MCF 10A (cell line): ENCODE measurements at regions not wholly inside any gene's neighbourhood (a gene's known extent, or its start where the extent isn't known, plus 50 kb on each side); places are given as distances from the start of the nearest gene placed in this dataset.
A peak's percentile ranks its signal among the peaks of the same experiment; 100 is the strongest.
"Not testable (repeated sequence)": the region's sequence is repeated elsewhere in the genome, so short reads cannot be mapped to it uniquely, and the experiment has no call there.

Experiments
- BruUV-seq: library from RNA; stranded (reverse); fragments of 400-500 nt; replicated peaks from 2 replicates; lab custom pipeline; 2021; lab: Mats Ljungman, UMichigan
- CTCF ChIA-PET: fragments of 300-600 bp; sonication (Branson Sonifier 250); formaldehyde crosslinking; extraction: SDS; loops from one replicate; lab custom pipeline; 2021; ENCODE audit warnings: antibody characterized with exemption, inconsistent platforms; lab: Yijun Ruan, JAX
- POLR2A ChIA-PET: fragments of 300-600, 350-650 bp; sonication (Branson Sonifier 250); formaldehyde crosslinking; extraction: SDS; loops from one replicate; lab custom pipeline; 2020; ENCODE audit warnings: antibody characterized with exemption, inconsistent platforms; lab: Yijun Ruan, JAX
- DNase-seq: peaks from one replicate; pipeline ENCODE4 v3.0.0-alpha.2; 2018; ENCODE audit not compliant: unreplicated experiment
- H3K27ac Mint-ChIP-seq: one replicate; pipeline ENCODE4 v1.8.0; 2022; ENCODE audit warnings: mild to moderate bottlenecking, low read depth, mixed read lengths; ENCODE audit not compliant: unreplicated experiment
- H3K27me3 Mint-ChIP-seq: one replicate; pipeline ENCODE4 v1.8.0; 2022; ENCODE audit warnings: mixed read lengths; ENCODE audit not compliant: insufficient read depth, unreplicated experiment
- H3K36me3 Mint-ChIP-seq: one replicate; pipeline ENCODE4 v1.8.0; 2022; ENCODE audit warnings: mild to moderate bottlenecking, moderate library complexity, mixed read lengths; ENCODE audit not compliant: insufficient read depth, unreplicated experiment
- H3K4me1 Mint-ChIP-seq: one replicate; pipeline ENCODE4 v1.8.0; 2022; ENCODE audit warnings: mixed read lengths; ENCODE audit not compliant: insufficient read depth, unreplicated experiment
- H3K4me3 Mint-ChIP-seq: one replicate; pipeline ENCODE4 v1.8.0; 2022; ENCODE audit warnings: mild to moderate bottlenecking, moderate library complexity, mixed read lengths; ENCODE audit not compliant: unreplicated experiment
- H3K9me3 Mint-ChIP-seq: one replicate; pipeline ENCODE4 v1.8.0; 2022; ENCODE audit warnings: mixed read lengths; ENCODE audit not compliant: unreplicated experiment
- CTCF ChIP-seq: fragments of 200-600 bp; IDR thresholded peaks from one replicate; pipeline ENCODE4 v1.8.0; 2022; ENCODE audit warnings: antibody characterized with exemption, mild to moderate bottlenecking; ENCODE audit not compliant: unreplicated experiment
- intact Hi-C: fragments of 100-400 bp; cut with micrococcal nuclease; formaldehyde crosslinking; loops from 2 replicates; pipeline ENCODE4 v1.14.1; 2022

- ChIA-PET CTCF (interaction anchor here (0.6 to 0.7 kb wide), 2 partner anchors 212 to 1556 kb away, joined by 3 read pairs; no protein-coding TSS in a partner anchor), POLR2A (no interaction called here)
- Mint-ChIP-seq H3K27me3 (no peaks in the 10 kb centered on the region), H3K27ac (no peak overlapping the region), H3K36me3 (no peaks in the 10 kb centered on the region), H3K9me3 (peaks cover 19% of the 10 kb centered on the region), H3K4me3 (no peak overlapping the region), H3K4me1 (no peaks in the 10 kb centered on the region)
- DNase-seq: no peak
- intact Hi-C loops: no loop called here
- BruUV-seq: no TSS peak
- no peak for TF ChIP-seq CTCF
These were observed 88.0 kb downstream of the OR13A1 start for GRCh38 chr10:45227456-45227855.

GRCh38 chr10:45229823-45230222 is 85.6 kb downstream of the OR13A1 start:
- BruUV-seq: no TSS peak
- ChIA-PET POLR2A (no interaction called here), CTCF (interaction anchor here (0.7 to 1.2 kb wide), 2 partner anchors 13 to 20 kb away, joined by 3 to 8 read pairs; no protein-coding TSS in a partner anchor)
- Mint-ChIP-seq H3K4me1 (no peaks in the 10 kb centered on the region), H3K36me3 (no peaks in the 10 kb centered on the region), H3K4me3 (no peak overlapping the region), H3K27ac (no peak overlapping the region), H3K9me3 (peaks cover 19% of the 10 kb centered on the region), H3K27me3 (no peaks in the 10 kb centered on the region)
- no peak for TF ChIP-seq CTCF
- no peak for DNase-seq
- intact Hi-C loops: loop anchor here (10.0 kb wide), 2 partner anchors 235 to 295 kb away; no protein-coding TSS in a partner anchor

GRCh38 chr10:45235260-45235769 is 80.1 kb downstream of the OR13A1 start:
- peak; percentile 48 for TF ChIP-seq CTCF
- CTCF ChIA-PET: interaction anchor here (0.6 to 3.1 kb wide), 48 partner anchors 9 to 868 kb away, joined by 3 to 39 read pairs (median 4); no protein-coding TSS in a partner anchor
- POLR2A ChIA-PET, H3K4me1 Mint-ChIP-seq, H3K27ac Mint-ChIP-seq, H3K27me3 Mint-ChIP-seq, H3K4me3 Mint-ChIP-seq, BruUV-seq, H3K36me3 Mint-ChIP-seq, H3K9me3 Mint-ChIP-seq: not testable (repeated sequence)
- DNase-seq: peak; percentile 90
- intact Hi-C loops: loop anchor here (2.0 to 10.0 kb wide), 3 partner anchors 227 to 301 kb away; no protein-coding TSS in a partner anchor

- Mint-ChIP-seq H3K27ac (no peak overlapping the region), H3K9me3 (no peaks in the 10 kb centered on the region), H3K4me1 (no peaks in the 10 kb centered on the region), H3K27me3 (no peaks in the 10 kb centered on the region), H3K36me3 (no peaks in the 10 kb centered on the region), H3K4me3 (no peak overlapping the region)
- TF ChIP-seq CTCF: no peak
- ChIA-PET POLR2A (no interaction called here), CTCF (interaction anchor here (0.6 to 3.1 kb wide), 31 partner anchors 8 to 868 kb away, joined by 3 to 39 read pairs (median 4); no protein-coding TSS in a partner anchor)
- no TSS peak for BruUV-seq
- intact Hi-C loops: loop anchor here (2.0 to 10.0 kb wide), 3 partner anchors 227 to 301 kb away; no protein-coding TSS in a partner anchor
- DNase-seq: peak; percentile 34
These were observed 79.6 kb downstream of the OR13A1 start for GRCh38 chr10:45235798-45236220.
